Memory B cell (primary cell): ENCODE measurements at regions not wholly inside any gene's neighbourhood (a gene's known extent, or its start where the extent isn't known, plus 50 kb on each side); places are given as distances from the start of the nearest gene placed in this dataset.

Experiments
- ATAC-seq: fragments of 150-1000 bp; cut with Tn5 transposase; 2 replicates; pipeline ENCODE4 v1.10.0; 2021; ENCODE audit warnings: low read depth, mild to moderate bottlenecking, moderate library complexity
- DNase-seq, 2 donors: peaks; one replicate each; pipeline ENCODE4 v3.0.0; 2022; ENCODE audit warnings: low spot score in 2 of 2
- H3K27ac Mint-ChIP-seq: one replicate; pipeline ENCODE4 v1.8.0; 2022; ENCODE audit warnings: mild to moderate bottlenecking, moderate library complexity, mixed read lengths
- H3K27me3 Mint-ChIP-seq: one replicate; pipeline ENCODE4 v1.8.0; 2022; ENCODE audit warnings: mixed read lengths
- H3K36me3 Mint-ChIP-seq: one replicate; pipeline ENCODE4 v1.8.0; 2022; ENCODE audit warnings: mild to moderate bottlenecking, mixed read lengths
- H3K4me1 Mint-ChIP-seq: one replicate; pipeline ENCODE4 v1.8.0; 2022; ENCODE audit warnings: mixed read lengths
- H3K4me3 Mint-ChIP-seq: one replicate; pipeline ENCODE4 v1.8.0; 2022; ENCODE audit warnings: mild to moderate bottlenecking, moderate library complexity, mixed read lengths
- H3K9me3 Mint-ChIP-seq: one replicate; pipeline ENCODE4 v1.8.0; 2022; ENCODE audit warnings: mixed read lengths

- no peak for ATAC-seq
- H3K27me3 Mint-ChIP-seq: no peaks in the 10 kb centered on the region
- no peaks in the 10 kb centered on the region for H3K36me3 Mint-ChIP-seq
- no peak overlapping the region for H3K27ac Mint-ChIP-seq
- no peak overlapping the region for H3K4me3 Mint-ChIP-seq
- H3K9me3 Mint-ChIP-seq: peaks cover 3% of the 10 kb centered on the region
- no peak for DNase-seq
- H3K4me1 Mint-ChIP-seq: no peaks in the 10 kb centered on the region
These were observed 550.0 kb upstream of the TBX3 start for GRCh38 chr12:115233891-115234543.

- Mint-ChIP-seq H3K27me3 (no peaks in the 10 kb centered on the region), H3K27ac (no peak overlapping the region), H3K4me1 (no peaks in the 10 kb centered on the region), H3K4me3 (no peak overlapping the region), H3K36me3 (no peaks in the 10 kb centered on the region), H3K9me3 (peaks cover 2% of the 10 kb centered on the region)
- ATAC-seq (no peak), DNase-seq (no peak)
These were observed 548.6 kb upstream of the TBX3 start for GRCh38 chr12:115232455-115233156.

DNA sequence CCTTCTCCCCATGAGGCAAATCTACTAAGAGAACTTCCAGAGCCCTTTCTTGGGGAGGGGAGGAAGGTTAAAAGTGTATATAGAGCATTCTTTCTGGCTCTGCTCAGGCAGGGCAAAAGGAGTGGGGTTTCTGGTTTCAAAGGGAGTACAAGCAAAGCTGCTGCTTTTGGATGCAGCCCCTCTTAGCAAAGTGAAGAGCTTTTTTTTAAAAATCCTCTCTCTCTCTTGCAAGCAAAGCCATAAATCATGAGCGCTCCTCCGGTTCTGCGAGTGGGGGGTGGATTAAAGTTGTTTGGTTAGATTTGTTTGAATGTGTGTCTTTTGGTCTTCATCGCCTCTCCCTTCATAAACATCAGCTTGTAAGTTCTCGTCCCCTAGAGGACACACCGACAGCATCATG is 546.6 kb upstream of the TBX3 start:
- H3K36me3 Mint-ChIP-seq: no peaks in the 10 kb centered on the region
- no peak for ATAC-seq
- no peak overlapping the region for H3K4me3 Mint-ChIP-seq
- no peaks in the 10 kb centered on the region for H3K27me3 Mint-ChIP-seq
- no peak overlapping the region for H3K27ac Mint-ChIP-seq
- no peaks in the 10 kb centered on the region for H3K9me3 Mint-ChIP-seq
- no peak for DNase-seq
- no peaks in the 10 kb centered on the region for H3K4me1 Mint-ChIP-seq

- no peak overlapping the region for H3K27ac Mint-ChIP-seq
- H3K4me3 Mint-ChIP-seq: no peak overlapping the region
- no peak for ATAC-seq
- H3K36me3 Mint-ChIP-seq: no peaks in the 10 kb centered on the region
- DNase-seq: no peak
- no peaks in the 10 kb centered on the region for H3K4me1 Mint-ChIP-seq
- no peaks in the 10 kb centered on the region for H3K9me3 Mint-ChIP-seq
- no peaks in the 10 kb centered on the region for H3K27me3 Mint-ChIP-seq
These were observed 545.5 kb upstream of the TBX3 start for GRCh38 chr12:115229517-115229916.

DNA sequence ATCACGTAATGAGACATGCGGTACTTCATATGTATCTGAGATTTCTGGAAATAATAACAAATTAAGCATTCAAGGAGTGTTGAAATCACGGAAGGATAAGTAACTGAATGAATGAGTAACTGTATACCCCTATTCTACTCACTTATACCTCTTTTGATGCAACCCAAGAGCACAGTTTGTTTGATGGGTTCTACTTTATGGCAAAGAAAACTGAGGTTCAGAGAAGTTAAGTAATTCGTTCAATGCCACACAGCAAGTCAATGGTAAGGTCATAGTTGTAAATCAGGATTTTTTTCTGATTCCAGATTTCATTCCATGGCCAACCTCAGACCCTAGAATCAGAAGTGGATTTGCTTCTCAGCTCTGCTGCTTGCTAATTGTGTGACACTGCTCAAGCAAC is 544.5 kb upstream of the TBX3 start:
- Mint-ChIP-seq H3K9me3 (no peaks in the 10 kb centered on the region), H3K36me3 (no peaks in the 10 kb centered on the region), H3K27me3 (no peaks in the 10 kb centered on the region), H3K4me1 (no peaks in the 10 kb centered on the region), H3K27ac (no peak overlapping the region), H3K4me3 (no peak overlapping the region)
- DNase-seq (no peak), ATAC-seq (no peak)

DNA sequence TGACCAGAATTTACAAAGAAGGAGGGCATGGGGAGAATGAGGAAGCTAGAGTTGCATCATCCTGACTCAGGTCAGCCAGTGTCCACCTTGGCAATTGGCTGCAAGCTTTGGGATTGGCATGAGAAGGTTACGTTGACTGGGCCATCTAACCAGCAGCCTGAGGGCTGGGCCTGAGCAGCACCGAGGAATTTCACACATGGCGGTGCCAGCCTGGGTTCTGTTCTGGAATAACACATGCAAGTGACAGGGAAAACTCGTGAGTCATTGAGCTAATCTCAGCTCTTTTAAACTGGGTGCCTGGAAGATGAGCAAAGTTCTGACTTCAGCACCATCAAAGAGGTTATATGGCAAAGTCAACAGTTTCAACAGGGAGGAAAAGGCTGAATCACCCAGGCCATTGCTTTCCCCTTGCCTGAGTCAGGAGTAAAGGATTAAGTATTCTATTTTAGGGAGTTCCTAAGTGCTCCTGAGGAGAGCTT is 543.2 kb upstream of the TBX3 start:
- DNase-seq: no peak
- H3K36me3 Mint-ChIP-seq: no peaks in the 10 kb centered on the region
- no peak for ATAC-seq
- H3K4me3 Mint-ChIP-seq: no peak overlapping the region
- no peaks in the 10 kb centered on the region for H3K4me1 Mint-ChIP-seq
- no peaks in the 10 kb centered on the region for H3K27me3 Mint-ChIP-seq
- H3K27ac Mint-ChIP-seq: no peak overlapping the region
- H3K9me3 Mint-ChIP-seq: no peaks in the 10 kb centered on the region

DNA sequence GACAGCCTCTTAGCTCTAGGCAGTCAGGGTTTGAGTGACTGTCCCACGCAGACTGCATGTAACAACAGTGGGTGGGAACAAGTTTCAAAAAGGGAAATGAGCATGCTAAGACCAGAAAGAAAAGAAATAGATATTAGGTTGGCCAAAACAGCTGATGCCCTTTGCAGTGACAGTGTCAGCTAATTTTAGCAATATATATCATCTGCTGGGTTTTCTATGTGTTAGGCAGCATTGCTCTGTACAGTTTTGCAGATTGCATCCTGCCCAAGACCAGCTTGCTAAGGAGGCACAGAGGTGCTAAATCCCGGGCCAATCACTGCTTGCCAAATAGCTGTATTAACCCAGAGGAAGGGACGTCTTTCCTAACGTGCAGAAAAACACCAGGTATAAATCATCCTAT is 541.9 kb upstream of the TBX3 start:
- H3K4me3 Mint-ChIP-seq: no peak overlapping the region
- H3K36me3 Mint-ChIP-seq: no peaks in the 10 kb centered on the region
- ATAC-seq (no peak), DNase-seq (no peak)
- no peaks in the 10 kb centered on the region for H3K4me1 Mint-ChIP-seq
- H3K27ac Mint-ChIP-seq: no peak overlapping the region
- H3K27me3 Mint-ChIP-seq: no peaks in the 10 kb centered on the region
- H3K9me3 Mint-ChIP-seq: no peaks in the 10 kb centered on the region

DNA sequence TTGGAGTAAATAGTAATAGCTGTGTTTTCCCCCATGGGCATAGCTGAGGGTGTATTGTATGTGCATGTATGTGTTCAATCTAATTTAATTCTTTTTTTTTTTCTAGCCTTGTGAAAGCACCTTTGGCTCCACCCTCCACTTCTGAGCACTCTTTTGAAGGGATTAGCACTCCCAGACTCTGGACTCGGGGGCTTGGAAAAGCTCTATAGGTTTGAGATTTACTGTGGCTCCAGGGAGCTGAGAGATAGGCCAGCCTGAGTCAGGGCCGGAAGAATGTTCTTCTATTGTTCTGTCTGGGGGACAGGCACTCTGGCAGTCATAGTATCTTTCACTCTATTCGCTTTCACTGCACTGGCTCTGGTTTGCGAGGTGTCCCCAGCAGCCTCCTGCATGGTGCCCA is 540.0 kb upstream of the TBX3 start:
- H3K4me3 Mint-ChIP-seq: no peak overlapping the region
- DNase-seq (no peak), ATAC-seq (no peak)
- H3K4me1 Mint-ChIP-seq: no peaks in the 10 kb centered on the region
- no peak overlapping the region for H3K27ac Mint-ChIP-seq
- no peaks in the 10 kb centered on the region for H3K36me3 Mint-ChIP-seq
- H3K27me3 Mint-ChIP-seq: no peaks in the 10 kb centered on the region
- no peaks in the 10 kb centered on the region for H3K9me3 Mint-ChIP-seq

DNA sequence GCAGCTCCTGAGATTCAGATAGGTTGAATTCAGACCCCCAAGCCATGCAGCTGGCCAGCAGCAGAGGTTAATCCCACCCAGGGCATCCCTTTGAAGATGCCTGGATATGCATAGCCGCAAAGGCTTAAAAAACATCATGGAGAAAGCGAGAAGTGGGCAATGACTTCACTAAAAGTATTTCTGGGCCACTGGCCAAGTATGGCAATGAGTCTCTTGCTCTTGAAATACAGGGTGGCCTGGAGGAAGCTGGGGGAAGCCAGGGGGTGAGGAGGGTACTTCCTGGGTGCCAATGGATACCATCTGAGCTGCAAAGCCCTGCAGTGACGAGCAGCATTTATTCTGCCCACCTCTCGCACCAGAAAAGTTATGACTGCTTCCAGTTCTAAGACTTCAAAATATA is 539.3 kb upstream of the TBX3 start:
- H3K36me3 Mint-ChIP-seq: no peaks in the 10 kb centered on the region
- DNase-seq (no peak), ATAC-seq (no peak)
- no peak overlapping the region for H3K27ac Mint-ChIP-seq
- H3K4me3 Mint-ChIP-seq: no peak overlapping the region
- H3K27me3 Mint-ChIP-seq: no peaks in the 10 kb centered on the region
- H3K9me3 Mint-ChIP-seq: no peaks in the 10 kb centered on the region
- no peaks in the 10 kb centered on the region for H3K4me1 Mint-ChIP-seq

DNA sequence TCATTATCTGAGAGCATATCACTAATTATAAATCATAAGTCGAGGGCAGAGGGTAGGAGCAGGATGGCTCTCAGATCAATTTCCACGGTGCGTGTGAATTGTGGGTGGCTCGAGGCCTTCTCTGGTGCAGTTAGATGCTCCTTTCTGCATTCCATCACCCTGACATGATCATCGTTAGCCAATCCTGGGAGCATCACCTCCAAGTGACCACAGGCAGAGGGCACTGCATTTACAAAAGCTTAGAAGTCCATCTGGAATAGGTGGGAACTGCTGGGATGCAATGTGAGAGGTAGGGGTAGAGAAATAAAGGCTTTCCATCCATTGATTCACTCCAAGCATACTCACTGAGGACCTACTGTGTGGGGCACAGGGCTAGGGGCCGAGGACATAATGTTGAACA is 538.2 kb upstream of the TBX3 start:
- no peak for DNase-seq
- no peak for ATAC-seq
- Mint-ChIP-seq H3K36me3 (no peaks in the 10 kb centered on the region), H3K27ac (no peak overlapping the region), H3K27me3 (no peaks in the 10 kb centered on the region), H3K4me3 (no peak overlapping the region), H3K9me3 (no peaks in the 10 kb centered on the region), H3K4me1 (no peaks in the 10 kb centered on the region)

GRCh38 chr12:115216301-115216700 is 532.3 kb upstream of the TBX3 start:
- Mint-ChIP-seq H3K27me3 (no peaks in the 10 kb centered on the region), H3K4me3 (no peak overlapping the region), H3K9me3 (peaks cover 3% of the 10 kb centered on the region), H3K27ac (no peak overlapping the region), H3K36me3 (no peaks in the 10 kb centered on the region), H3K4me1 (no peaks in the 10 kb centered on the region)
- ATAC-seq: no peak
- DNase-seq: no peak

- H3K36me3 Mint-ChIP-seq: no peaks in the 10 kb centered on the region
- H3K9me3 Mint-ChIP-seq: peaks cover 4% of the 10 kb centered on the region
- peaks cover under 1% of the 10 kb centered on the region for H3K27me3 Mint-ChIP-seq
- ATAC-seq (no peak), DNase-seq (no peak)
- no peak overlapping the region for H3K4me3 Mint-ChIP-seq
- no peak overlapping the region for H3K27ac Mint-ChIP-seq
- no peaks in the 10 kb centered on the region for H3K4me1 Mint-ChIP-seq
These were observed 531.6 kb upstream of the TBX3 start for GRCh38 chr12:115215544-115215943.

- no peak for DNase-seq
- Mint-ChIP-seq H3K27ac (no peak overlapping the region), H3K4me1 (no peaks in the 10 kb centered on the region), H3K4me3 (no peak overlapping the region), H3K27me3 (peaks cover 1% of the 10 kb centered on the region), H3K9me3 (peaks cover 5% of the 10 kb centered on the region), H3K36me3 (no peaks in the 10 kb centered on the region)
- no peak for ATAC-seq
These were observed 529.6 kb upstream of the TBX3 start for GRCh38 chr12:115213538-115214016.

GRCh38 chr12:115213118-115213517 is 529.1 kb upstream of the TBX3 start:
- Mint-ChIP-seq H3K9me3 (peaks cover 5% of the 10 kb centered on the region), H3K27ac (no peak overlapping the region), H3K27me3 (peaks cover 1% of the 10 kb centered on the region), H3K4me1 (no peaks in the 10 kb centered on the region), H3K36me3 (no peaks in the 10 kb centered on the region), H3K4me3 (no peak overlapping the region)
- ATAC-seq: no peak
- DNase-seq: no peak

DNA sequence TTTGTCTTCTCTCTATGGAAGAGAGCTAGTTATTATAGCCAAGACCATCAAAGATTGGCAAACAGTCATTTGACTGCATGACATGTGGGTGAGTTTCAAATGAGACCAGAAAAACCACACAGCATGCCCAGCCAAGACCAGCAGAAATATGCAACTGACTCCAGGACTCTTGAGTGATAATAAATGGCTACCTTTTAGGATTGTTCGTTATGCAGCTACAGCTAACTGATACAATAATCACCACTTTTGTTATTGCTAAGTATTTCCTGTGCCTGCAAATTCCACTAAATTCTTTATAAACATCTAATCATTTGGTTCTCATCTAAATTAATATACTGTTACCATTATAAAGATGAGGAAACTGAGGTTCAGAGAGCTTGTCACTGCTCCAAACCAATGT is 528.4 kb upstream of the TBX3 start:
- no peaks in the 10 kb centered on the region for H3K4me1 Mint-ChIP-seq
- ATAC-seq (no peak), DNase-seq (no peak)
- no peaks in the 10 kb centered on the region for H3K36me3 Mint-ChIP-seq
- no peak overlapping the region for H3K27ac Mint-ChIP-seq
- peaks cover 5% of the 10 kb centered on the region for H3K9me3 Mint-ChIP-seq
- no peak overlapping the region for H3K4me3 Mint-ChIP-seq
- peaks cover 1% of the 10 kb centered on the region for H3K27me3 Mint-ChIP-seq
